HFFc6 (cell line): ENCODE measurements at regions not wholly inside any gene's neighbourhood (a gene's known extent, or its start where the extent isn't known, plus 50 kb on each side); places are given as distances from the start of the nearest gene placed in this dataset.

ENCODE experiments used
- DNase-seq: peaks from one replicate; pipeline ENCODE4 v3.0.0-alpha.2; 2018
- H3K27ac Mint-ChIP-seq: 2 replicates; pipeline ENCODE4 v1.8.0; 2020; ENCODE audit warnings: mild to moderate bottlenecking, mixed read lengths
- H3K27me3 Mint-ChIP-seq: 2 replicates; pipeline ENCODE4 v1.8.0; 2021; ENCODE audit warnings: mild to moderate bottlenecking, moderate library complexity, mixed read lengths; ENCODE audit not compliant: insufficient read depth
- H3K36me3 Mint-ChIP-seq: 2 replicates; pipeline ENCODE4 v1.8.0; 2021; ENCODE audit warnings: low read depth, mixed read lengths
- H3K4me1 Mint-ChIP-seq: 2 replicates; pipeline ENCODE4 v1.8.0; 2020; ENCODE audit warnings: low read depth, mixed read lengths
- H3K4me3 Mint-ChIP-seq: 2 replicates; pipeline ENCODE4 v1.8.0; 2020; ENCODE audit warnings: mild to moderate bottlenecking, moderate library complexity, mixed read lengths
- H3K9me3 Mint-ChIP-seq: 2 replicates; pipeline ENCODE4 v1.8.0; 2020; ENCODE audit warnings: mild to moderate bottlenecking, mixed read lengths
- CTCF ChIP-seq: fragments of 200-600 bp; sonication (generic); IDR thresholded peaks from 2 replicates; pipeline ENCODE4 v1.5.0; 2021; ENCODE audit warnings: antibody characterized with exemption, mild to moderate bottlenecking

GRCh38 chr6:56767435-56767834 lies 124.7 kb upstream of the DST start:
- Mint-ChIP-seq H3K4me1 (peaks cover 97% of the 10 kb centered on the region), H3K27me3 (no peaks in the 10 kb centered on the region), H3K4me3 (no peak overlapping the region), H3K27ac (peak overlapping the region; percentile 83; the same call in 1 of the 2 replicates), H3K9me3 (no peaks in the 10 kb centered on the region), H3K36me3 (peaks cover 5% of the 10 kb centered on the region; the same call in 1 of the 2 replicates)
- DNase-seq = no peak
- TF ChIP-seq CTCF = no peak

- peak overlapping the region; percentile 83 for H3K27ac Mint-ChIP-seq
- H3K4me1 Mint-ChIP-seq = peaks cover 94% of the 10 kb centered on the region
- H3K9me3 Mint-ChIP-seq = no peaks in the 10 kb centered on the region
- no peaks in the 10 kb centered on the region for H3K27me3 Mint-ChIP-seq
- peak overlapping the region; percentile 68 for H3K4me3 Mint-ChIP-seq
- DNase-seq = peak; percentile 86
- no peak for TF ChIP-seq CTCF
- H3K36me3 Mint-ChIP-seq = peaks cover 8% of the 10 kb centered on the region; the same call in 1 of the 2 replicates
These were observed 124.1 kb upstream of the DST start for GRCh38 chr6:56766806-56767178.

- no peaks in the 10 kb centered on the region for H3K27me3 Mint-ChIP-seq
- peaks cover 93% of the 10 kb centered on the region for H3K4me1 Mint-ChIP-seq
- TF ChIP-seq CTCF = no peak
- peak overlapping the region; percentile 83 for H3K27ac Mint-ChIP-seq
- H3K36me3 Mint-ChIP-seq = peaks cover 8% of the 10 kb centered on the region; the same call in 1 of the 2 replicates
- peak overlapping the region; percentile 68 for H3K4me3 Mint-ChIP-seq
- H3K9me3 Mint-ChIP-seq = no peaks in the 10 kb centered on the region
- no peak for DNase-seq
These were observed 123.6 kb upstream of the DST start for GRCh38 chr6:56766139-56766805.

- no peak for TF ChIP-seq CTCF
- Mint-ChIP-seq H3K36me3 (peaks cover 12% of the 10 kb centered on the region), H3K27ac (peak overlapping the region; percentile 1; the same call in 1 of the 2 replicates), H3K4me3 (no peak overlapping the region), H3K9me3 (no peaks in the 10 kb centered on the region), H3K27me3 (peaks cover 3% of the 10 kb centered on the region), H3K4me1 (peaks cover 93% of the 10 kb centered on the region)
- no peak for DNase-seq
These were observed 122.8 kb upstream of the DST start for GRCh38 chr6:56765494-56765893.

GRCh38 chr6:56764081-56764566 lies 121.4 kb upstream of the DST start:
- Mint-ChIP-seq H3K27me3 (peaks cover 3% of the 10 kb centered on the region), H3K27ac (peak overlapping the region; percentile 62), H3K36me3 (peaks cover 12% of the 10 kb centered on the region), H3K9me3 (no peaks in the 10 kb centered on the region), H3K4me1 (peaks cover 93% of the 10 kb centered on the region), H3K4me3 (peak overlapping the region; percentile 36)
- peak; percentile 62 for TF ChIP-seq CTCF
- peak; percentile 56 for DNase-seq
